A673 (cell line): ENCODE measurements at regions not wholly inside any gene's neighbourhood (a gene's known extent, or its start where the extent isn't known, plus 50 kb on each side); places are given as distances from the start of the nearest gene placed in this dataset.

Experiments used
- CTCF ChIP-seq: fragments of 300-800, 200-600 bp; sonication (generic); conservative IDR thresholded peaks from 2 replicates; pipeline ENCODE4 v1.5.1; 2017; ENCODE audit warnings: low read depth, mild to moderate bottlenecking, antibody characterized with exemption, low read length, moderate library complexity, mixed read lengths
- EZH2 ChIP-seq: fragments of 200-600 bp; sonication (generic); IDR thresholded peaks from 2 replicates; pipeline ENCODE4 v1.6.1; 2017; ENCODE audit warnings: borderline replicate concordance, low read depth, mild to moderate bottlenecking, mixed read lengths, antibody characterized with exemption, low read length; ENCODE audit not compliant: poor library complexity, severe bottlenecking

DNA sequence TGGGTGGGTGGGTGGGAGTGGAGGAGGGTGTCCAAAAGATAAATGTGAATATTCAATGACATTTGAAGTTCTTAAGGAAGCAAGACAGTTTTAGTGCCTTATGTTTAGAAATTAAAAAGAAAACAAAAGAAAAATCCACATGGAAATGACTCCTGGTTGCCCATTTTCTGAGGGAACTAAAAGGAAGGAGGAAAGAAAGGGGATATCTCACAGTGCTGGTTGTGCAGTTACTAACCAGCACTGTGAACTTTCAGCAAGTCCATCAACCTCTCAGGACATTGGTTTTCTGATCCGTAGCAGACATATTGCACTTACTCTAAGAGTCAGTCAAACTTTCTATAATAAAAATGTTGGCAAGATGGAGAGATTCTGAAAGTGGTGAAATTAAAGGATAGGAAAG, 431.0 kb upstream of the CLINT1 start:
- TF ChIP-seq CTCF (no peak), EZH2 (no peak)
